Hepatocyte (in vitro differentiated cells): ENCODE measurements at regions not wholly inside any gene's neighbourhood (a gene's known extent, or its start where the extent isn't known, plus 50 kb on each side); places are given as distances from the start of the nearest gene placed in this dataset.

Experiments used
- EZH2 ChIP-seq: fragments of 200-600 bp; sonication (generic); IDR thresholded peaks from 2 replicates; pipeline ENCODE4 v1.6.1; 2016; ENCODE audit warnings: antibody characterized with exemption, mild to moderate bottlenecking, borderline replicate concordance
- EZH2phosphoT487 ChIP-seq: fragments of 200-600 bp; sonication (generic); IDR thresholded peaks from one replicate; pipeline ENCODE4 v1.6.1; 2018; ENCODE audit warnings: antibody characterized with exemption, mild to moderate bottlenecking, low read depth, moderate library complexity; ENCODE audit not compliant: unreplicated experiment, severe bottlenecking
- TF ChIP-seq, protein P1 (sequence below): fragments of 200-600 bp; sonication (generic); IDR thresholded peaks from 2 replicates; pipeline ENCODE4 v1.5.1; 2016; ENCODE audit warnings: antibody characterized with exemption, mild to moderate bottlenecking; ENCODE audit not compliant: poor library complexity

DNA sequence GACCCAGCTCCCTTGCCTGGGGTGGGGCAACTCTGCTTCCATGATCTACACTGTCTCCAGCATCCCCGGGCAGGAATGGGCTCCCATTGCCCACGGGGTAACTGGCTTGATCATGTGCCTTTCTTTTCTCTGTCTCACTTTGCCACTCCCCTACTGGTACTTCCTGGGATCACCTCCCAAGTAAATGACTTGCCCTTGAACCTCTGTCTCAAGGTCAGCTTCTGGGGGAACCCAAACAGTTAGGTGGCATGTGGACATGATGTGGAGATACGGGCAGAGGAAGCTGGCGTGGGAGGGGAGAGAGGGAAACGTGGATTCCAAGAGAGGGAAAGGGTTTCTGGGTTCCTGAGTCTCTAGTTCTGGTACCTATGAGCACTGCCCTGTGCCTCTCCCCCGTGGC is 63.8 kb upstream of the RALY start:
- TF ChIP-seq, protein P1, sequence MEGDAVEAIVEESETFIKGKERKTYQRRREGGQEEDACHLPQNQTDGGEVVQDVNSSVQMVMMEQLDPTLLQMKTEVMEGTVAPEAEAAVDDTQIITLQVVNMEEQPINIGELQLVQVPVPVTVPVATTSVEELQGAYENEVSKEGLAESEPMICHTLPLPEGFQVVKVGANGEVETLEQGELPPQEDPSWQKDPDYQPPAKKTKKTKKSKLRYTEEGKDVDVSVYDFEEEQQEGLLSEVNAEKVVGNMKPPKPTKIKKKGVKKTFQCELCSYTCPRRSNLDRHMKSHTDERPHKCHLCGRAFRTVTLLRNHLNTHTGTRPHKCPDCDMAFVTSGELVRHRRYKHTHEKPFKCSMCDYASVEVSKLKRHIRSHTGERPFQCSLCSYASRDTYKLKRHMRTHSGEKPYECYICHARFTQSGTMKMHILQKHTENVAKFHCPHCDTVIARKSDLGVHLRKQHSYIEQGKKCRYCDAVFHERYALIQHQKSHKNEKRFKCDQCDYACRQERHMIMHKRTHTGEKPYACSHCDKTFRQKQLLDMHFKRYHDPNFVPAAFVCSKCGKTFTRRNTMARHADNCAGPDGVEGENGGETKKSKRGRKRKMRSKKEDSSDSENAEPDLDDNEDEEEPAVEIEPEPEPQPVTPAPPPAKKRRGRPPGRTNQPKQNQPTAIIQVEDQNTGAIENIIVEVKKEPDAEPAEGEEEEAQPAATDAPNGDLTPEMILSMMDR: no peak
- TF ChIP-seq EZH2 (no peak), EZH2phosphoT487 (no peak)
